ENCODE measurements at regions not wholly inside any gene's neighbourhood (a gene's known extent, or its start where the extent isn't known, plus 50 kb on each side); places are given as distances from the start of the nearest gene placed in this dataset.

DNA sequence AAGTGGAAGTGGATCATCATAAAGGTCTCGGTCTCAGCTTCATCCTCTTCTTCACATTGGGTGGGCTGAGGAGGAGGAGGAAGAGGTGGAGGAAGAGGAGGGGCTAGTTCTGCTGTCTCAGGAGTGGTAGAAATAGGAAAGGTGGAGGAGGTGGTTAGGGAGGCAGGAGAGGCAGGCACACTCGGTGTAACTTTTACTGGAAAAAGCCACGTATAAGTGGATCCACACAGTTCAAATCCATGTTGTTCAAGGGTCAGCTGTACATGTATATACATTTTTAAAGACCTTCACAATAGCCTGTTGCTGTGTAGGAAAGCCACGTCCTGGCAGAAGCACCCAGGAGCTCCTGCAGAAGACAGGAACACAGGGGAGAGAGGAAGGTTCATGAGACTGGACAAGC is 110.3 kb upstream of the RAB12 start:
- ChIA-PET CTCF (no interaction called here), POLR2A (ENCODE audit: unreplicated experiment) (no interaction called here)
- no peak overlapping the region for H3K4ac ChIP-seq (ENCODE audit: low read depth, low read length)
- in situ Hi-C loops (cut with MboI; ENCODE audit: low sequenced_read_pairs) (no loop called here), intact Hi-C loops (cut with micrococcal nuclease) (no loop called here), dilution Hi-C loops (cut with HindIII; ENCODE audit: low sequenced_read_pairs, unreplicated experiment) (no loop called here)
- no peak overlapping the region for H2AFZ ChIP-seq (replicated peaks; ENCODE audit: low read length, poor library complexity)
- no peak overlapping the region for H2BK5ac ChIP-seq (ENCODE audit: low read depth, low read length, poor library complexity, severe bottlenecking)
- no peak overlapping the region for H2BK20ac ChIP-seq (ENCODE audit: low read depth, low read length)
- ATAC-seq (ENCODE audit: low read depth) (no peak), DNase-seq (no peak)
- no peak overlapping the region for H4K5ac ChIP-seq (ENCODE audit: low read depth, low read length)
- no peaks in the 10 kb centered on the region for H3K36me3 ChIP-seq (ENCODE audit: control insufficient read depth, insufficient read depth, low read length)
- no peak overlapping the region for H3K9ac ChIP-seq (ENCODE audit: low read depth, low read length)
- no peaks in the 10 kb centered on the region for H3K9me1 ChIP-seq (ENCODE audit: insufficient read depth, low read length)
- no peak overlapping the region for H3K14ac ChIP-seq (replicated peaks; ENCODE audit: low read depth, low read length)
- no peak overlapping the region for H3K18ac ChIP-seq (ENCODE audit: low read depth, low read length)
- no TSS peak for BruUV-seq (replicated peaks)
- H2BK15ac ChIP-seq (ENCODE audit: low read depth, low read length), result no peak overlapping the region
- H4K20me1 ChIP-seq (ENCODE audit: insufficient read depth, low read length), result no peaks in the 10 kb centered on the region
- TF ChIP-seq SMC3 (IDR thresholded peaks at IDR 0.05; ENCODE audit: low read depth, low read length) (no peak), MAZ (IDR thresholded peaks at IDR 0.05; ENCODE audit: borderline replicate concordance, low read depth, low read length) (no peak), CEBPB (IDR thresholded peaks at IDR 0.05; ENCODE audit: low read depth, low read length) (no peak), RCOR1 (IDR thresholded peaks at IDR 0.05; ENCODE audit: insufficient replicate concordance, low read length) (no peak), POLR2A (IDR thresholded peaks at IDR 0.05; ENCODE audit: low read depth, low read length) (no peak)
- TF ChIP-seq, protein P1, sequence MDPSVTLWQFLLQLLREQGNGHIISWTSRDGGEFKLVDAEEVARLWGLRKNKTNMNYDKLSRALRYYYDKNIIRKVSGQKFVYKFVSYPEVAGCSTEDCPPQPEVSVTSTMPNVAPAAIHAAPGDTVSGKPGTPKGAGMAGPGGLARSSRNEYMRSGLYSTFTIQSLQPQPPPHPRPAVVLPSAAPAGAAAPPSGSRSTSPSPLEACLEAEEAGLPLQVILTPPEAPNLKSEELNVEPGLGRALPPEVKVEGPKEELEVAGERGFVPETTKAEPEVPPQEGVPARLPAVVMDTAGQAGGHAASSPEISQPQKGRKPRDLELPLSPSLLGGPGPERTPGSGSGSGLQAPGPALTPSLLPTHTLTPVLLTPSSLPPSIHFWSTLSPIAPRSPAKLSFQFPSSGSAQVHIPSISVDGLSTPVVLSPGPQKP (IDR thresholded peaks at IDR 0.05; ENCODE audit: borderline replicate concordance, low read depth, low read length), result no peak
- TF ChIP-seq, protein P2, sequence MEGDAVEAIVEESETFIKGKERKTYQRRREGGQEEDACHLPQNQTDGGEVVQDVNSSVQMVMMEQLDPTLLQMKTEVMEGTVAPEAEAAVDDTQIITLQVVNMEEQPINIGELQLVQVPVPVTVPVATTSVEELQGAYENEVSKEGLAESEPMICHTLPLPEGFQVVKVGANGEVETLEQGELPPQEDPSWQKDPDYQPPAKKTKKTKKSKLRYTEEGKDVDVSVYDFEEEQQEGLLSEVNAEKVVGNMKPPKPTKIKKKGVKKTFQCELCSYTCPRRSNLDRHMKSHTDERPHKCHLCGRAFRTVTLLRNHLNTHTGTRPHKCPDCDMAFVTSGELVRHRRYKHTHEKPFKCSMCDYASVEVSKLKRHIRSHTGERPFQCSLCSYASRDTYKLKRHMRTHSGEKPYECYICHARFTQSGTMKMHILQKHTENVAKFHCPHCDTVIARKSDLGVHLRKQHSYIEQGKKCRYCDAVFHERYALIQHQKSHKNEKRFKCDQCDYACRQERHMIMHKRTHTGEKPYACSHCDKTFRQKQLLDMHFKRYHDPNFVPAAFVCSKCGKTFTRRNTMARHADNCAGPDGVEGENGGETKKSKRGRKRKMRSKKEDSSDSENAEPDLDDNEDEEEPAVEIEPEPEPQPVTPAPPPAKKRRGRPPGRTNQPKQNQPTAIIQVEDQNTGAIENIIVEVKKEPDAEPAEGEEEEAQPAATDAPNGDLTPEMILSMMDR (conservative IDR thresholded peaks at IDR 0.05; ENCODE audit: low read depth, low read length), result no peak
- no peak overlapping the region for H4K91ac ChIP-seq (ENCODE audit: insufficient read depth, low read depth, low read length)
- H3K79me1 ChIP-seq (ENCODE audit: low read depth in 1 of 2, low read length in 2 of 2), result no peaks in the 10 kb centered on the region
- H2AK9ac ChIP-seq (replicated peaks; ENCODE audit: low read depth, low read length, poor library complexity), result no peak overlapping the region
- peaks cover 40% of the 10 kb centered on the region for H3K27me3 ChIP-seq (ENCODE audit: control insufficient read depth, insufficient read depth, low read length)
- no peak overlapping the region for H3K23ac ChIP-seq (ENCODE audit: low read depth, low read length)
- no peak overlapping the region for H2AK5ac ChIP-seq (ENCODE audit: low read depth, low read length)
- peaks cover 2% of the 10 kb centered on the region; the same call in 1 of the 2 replicates for H3K9me3 ChIP-seq (ENCODE audit: control insufficient read depth, insufficient read depth, low read length)
- no peak overlapping the region for H3K4me3 ChIP-seq (ENCODE audit: insufficient read depth, low read depth, low read length)
- H3K4me2 ChIP-seq (ENCODE audit: low read depth, low read length), result no peak overlapping the region
- H4K8ac ChIP-seq (ENCODE audit: low read depth in 2 of 2, low read length in 2 of 2), result no peak overlapping the region
- 50% methylated on average over 1 of the region's 4 CpGs; no CpG with 5 or more reads in 1 of the 2 experiments for WGBS, 2 experiments (ENCODE audit: extremely low coverage in 2 of 2, insufficient read length in 1 of 2)
- no peak overlapping the region for H3K27ac ChIP-seq (ENCODE audit: insufficient read depth, low read length)
- H2BK120ac ChIP-seq (ENCODE audit: low read depth, low read length), result no peak overlapping the region
- H3K56ac ChIP-seq (ENCODE audit: extremely low read depth, insufficient read depth, low read length), result no peak overlapping the region
- H3K4me1 ChIP-seq (ENCODE audit: control insufficient read depth, insufficient read depth, low read length), result no peaks in the 10 kb centered on the region
